ENCODE measurements at regions not wholly inside any gene's neighbourhood (a gene's known extent, or its start where the extent isn't known, plus 50 kb on each side); places are given as distances from the start of the nearest gene placed in this dataset.

DNA sequence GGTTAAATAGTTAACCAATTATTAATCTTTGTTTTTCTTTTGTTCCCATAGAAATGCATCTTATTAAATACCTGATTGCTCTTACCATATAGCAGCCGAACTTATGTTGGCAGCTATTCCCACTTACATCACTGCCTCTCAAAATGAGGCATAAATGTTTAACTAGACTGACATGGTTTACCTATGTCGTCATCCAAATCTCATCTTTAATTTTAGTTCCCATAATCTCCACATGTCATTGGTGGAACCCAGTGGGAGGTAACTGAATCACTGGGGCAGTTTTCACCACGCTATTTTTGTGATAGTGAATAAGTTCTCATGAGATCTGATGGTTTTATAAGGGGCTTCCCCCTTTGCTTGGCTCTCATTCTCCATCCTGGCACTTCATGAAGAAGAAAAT is 499.2 kb upstream of the ATP2B1 start:
- intact Hi-C loops (cut with DNase I; ENCODE audit: low total_unique reads) (no loop called here), in situ Hi-C loops (cut with MboI; ENCODE audit: low pct_ligation_motif_present in 1 of 4, low pct_unique_long_range_greater_than_20kb in 1 of 4, low sequenced_read_pairs in 3 of 4) (no loop called here)
- H3K9me3 ChIP-seq = peaks cover 0 to 5% of the 10 kb centered on the region in 2 donors
- no peaks in the 10 kb centered on the region for H3K36me3 ChIP-seq
- TF ChIP-seq POLR2A (IDR thresholded peaks at IDR 0.05) = no peak
- no peak for TF ChIP-seq EP300 (IDR thresholded peaks at IDR 0.05; ENCODE audit: low read depth)
- TF ChIP-seq, protein P1, sequence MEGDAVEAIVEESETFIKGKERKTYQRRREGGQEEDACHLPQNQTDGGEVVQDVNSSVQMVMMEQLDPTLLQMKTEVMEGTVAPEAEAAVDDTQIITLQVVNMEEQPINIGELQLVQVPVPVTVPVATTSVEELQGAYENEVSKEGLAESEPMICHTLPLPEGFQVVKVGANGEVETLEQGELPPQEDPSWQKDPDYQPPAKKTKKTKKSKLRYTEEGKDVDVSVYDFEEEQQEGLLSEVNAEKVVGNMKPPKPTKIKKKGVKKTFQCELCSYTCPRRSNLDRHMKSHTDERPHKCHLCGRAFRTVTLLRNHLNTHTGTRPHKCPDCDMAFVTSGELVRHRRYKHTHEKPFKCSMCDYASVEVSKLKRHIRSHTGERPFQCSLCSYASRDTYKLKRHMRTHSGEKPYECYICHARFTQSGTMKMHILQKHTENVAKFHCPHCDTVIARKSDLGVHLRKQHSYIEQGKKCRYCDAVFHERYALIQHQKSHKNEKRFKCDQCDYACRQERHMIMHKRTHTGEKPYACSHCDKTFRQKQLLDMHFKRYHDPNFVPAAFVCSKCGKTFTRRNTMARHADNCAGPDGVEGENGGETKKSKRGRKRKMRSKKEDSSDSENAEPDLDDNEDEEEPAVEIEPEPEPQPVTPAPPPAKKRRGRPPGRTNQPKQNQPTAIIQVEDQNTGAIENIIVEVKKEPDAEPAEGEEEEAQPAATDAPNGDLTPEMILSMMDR (IDR thresholded peaks at IDR 0.05) = no peak
- TF ChIP-seq POLR2AphosphoS5 (IDR thresholded peaks at IDR 0.05) = no peak
- DNase-seq = no peak
- H3K4me1 ChIP-seq = no peaks in the 10 kb centered on the region
- no peak overlapping the region for H3K4me3 ChIP-seq
- WGBS, 2 donors (ENCODE audit: low coverage in 1 of 2) = 82 to 84% methylated on average over 3 of the region's 3 CpGs
- no peaks in the 10 kb centered on the region for H3K27me3 ChIP-seq
- no peak overlapping the region for H3K27ac ChIP-seq

DNA sequence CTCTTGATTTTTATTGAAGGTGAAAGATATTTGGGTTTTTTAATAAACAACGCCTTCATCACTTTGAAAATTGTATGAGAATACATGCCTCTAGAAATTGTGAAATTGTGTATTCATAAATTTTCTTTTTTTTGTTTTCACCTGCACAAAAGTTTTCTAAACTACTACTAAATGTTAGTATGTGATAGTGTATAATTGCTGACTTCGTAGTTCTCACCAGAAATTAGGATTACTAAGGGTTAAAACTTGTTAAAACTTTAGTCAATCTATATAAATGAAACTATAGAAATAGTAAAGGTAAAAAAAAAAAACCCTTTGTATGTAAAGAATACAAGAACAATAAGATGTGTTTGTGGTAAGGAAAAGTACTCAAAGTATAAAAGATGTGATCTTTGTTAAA is 496.5 kb upstream of the ATP2B1 start:
- in situ Hi-C loops (cut with MboI; ENCODE audit: low pct_ligation_motif_present in 1 of 4, low pct_unique_long_range_greater_than_20kb in 1 of 4, low sequenced_read_pairs in 3 of 4) (no loop called here), intact Hi-C loops (cut with DNase I; ENCODE audit: low total_unique reads) (no loop called here)
- 85 to 89% methylated on average over 2 of the region's 2 CpGs for WGBS, 2 donors (ENCODE audit: low coverage in 1 of 2)
- Histone ChIP-seq H3K36me3 (no peaks in the 10 kb centered on the region), H3K27me3 (no peaks in the 10 kb centered on the region), H3K27ac (no peak overlapping the region), H3K9me3 (peaks cover 0 to 5% of the 10 kb centered on the region in 2 donors), H3K4me1 (no peaks in the 10 kb centered on the region), H3K4me3 (no peak overlapping the region)
- TF ChIP-seq POLR2A (IDR thresholded peaks at IDR 0.05) = no peak
- TF ChIP-seq EP300 (IDR thresholded peaks at IDR 0.05; ENCODE audit: low read depth) = no peak
- TF ChIP-seq, protein P1 (IDR thresholded peaks at IDR 0.05) = no peak
- no peak for TF ChIP-seq POLR2AphosphoS5 (IDR thresholded peaks at IDR 0.05)
- DNase-seq = no peak

DNA sequence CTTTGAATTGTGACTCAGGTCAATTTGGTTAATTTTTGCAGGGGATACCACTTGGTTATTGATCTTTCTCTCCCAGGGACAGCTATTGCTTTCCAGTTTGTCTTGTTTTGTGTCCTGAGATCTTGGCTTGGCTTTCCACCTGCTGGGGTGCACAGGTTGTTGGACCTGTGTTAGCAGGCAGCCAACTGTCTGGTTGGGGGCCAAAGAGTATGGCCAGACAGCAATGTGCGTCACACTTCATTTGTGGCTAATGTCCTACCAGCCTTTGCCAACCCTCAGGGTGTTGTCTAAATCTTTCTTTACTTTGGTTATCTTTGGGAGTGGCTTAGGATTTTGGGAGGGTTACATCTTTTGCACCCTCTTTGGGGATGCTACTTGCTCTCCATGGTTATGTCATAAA is 494.9 kb upstream of the ATP2B1 start:
- H3K27ac ChIP-seq = no peak overlapping the region
- H3K36me3 ChIP-seq = no peaks in the 10 kb centered on the region
- in situ Hi-C loops (cut with MboI; ENCODE audit: low pct_ligation_motif_present in 1 of 4, low pct_unique_long_range_greater_than_20kb in 1 of 4, low sequenced_read_pairs in 3 of 4) (no loop called here), intact Hi-C loops (cut with DNase I; ENCODE audit: low total_unique reads) (no loop called here)
- H3K4me3 ChIP-seq = no peak overlapping the region
- H3K27me3 ChIP-seq = no peaks in the 10 kb centered on the region
- no peaks in the 10 kb centered on the region for H3K9me3 ChIP-seq
- DNase-seq = no peak
- TF ChIP-seq, protein P1 (IDR thresholded peaks at IDR 0.05) = no peak
- TF ChIP-seq POLR2AphosphoS5 (IDR thresholded peaks at IDR 0.05) = no peak
- no peak for TF ChIP-seq EP300 (IDR thresholded peaks at IDR 0.05; ENCODE audit: low read depth)
- TF ChIP-seq POLR2A (IDR thresholded peaks at IDR 0.05) = no peak
- 100% methylated on average over 1 of the region's 1 CpG; no CpG with 5 or more reads in 1 of the 2 donors for WGBS, 2 donors (ENCODE audit: low coverage in 1 of 2)
- no peaks in the 10 kb centered on the region for H3K4me1 ChIP-seq

DNA sequence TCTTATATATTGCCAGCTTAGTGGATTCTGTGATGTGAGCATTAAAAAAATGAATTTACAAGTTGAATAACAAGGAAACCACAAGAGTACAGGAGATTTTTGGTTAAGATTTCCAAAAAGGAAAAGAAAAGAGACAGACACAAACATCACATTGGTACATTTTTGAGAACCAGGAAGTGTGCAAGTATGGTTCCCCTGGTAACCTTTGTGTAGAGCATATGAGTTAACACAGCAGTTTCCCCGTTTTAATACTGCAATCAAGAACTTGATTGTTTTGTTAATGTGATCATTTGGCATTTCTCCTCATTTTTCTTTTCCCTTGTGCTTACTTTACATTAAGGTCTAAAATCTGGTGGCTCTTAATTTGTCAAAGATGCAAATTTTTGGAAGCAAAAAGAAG is 490.4 kb upstream of the ATP2B1 start:
- in situ Hi-C loops (cut with MboI; ENCODE audit: low pct_ligation_motif_present in 1 of 4, low pct_unique_long_range_greater_than_20kb in 1 of 4, low sequenced_read_pairs in 3 of 4) = no loop called here
- H3K27me3 ChIP-seq = no peaks in the 10 kb centered on the region
- H3K9me3 ChIP-seq = no peaks in the 10 kb centered on the region
- intact Hi-C loops (cut with DNase I; ENCODE audit: low total_unique reads) = no loop called here
- H3K4me3 ChIP-seq = no peak overlapping the region
- no peaks in the 10 kb centered on the region for H3K36me3 ChIP-seq
- H3K4me1 ChIP-seq = no peaks in the 10 kb centered on the region
- no peak for DNase-seq
- H3K27ac ChIP-seq = no peak overlapping the region
- no peak for TF ChIP-seq POLR2AphosphoS5 (IDR thresholded peaks at IDR 0.05)
- TF ChIP-seq POLR2A (IDR thresholded peaks at IDR 0.05) = no peak
- TF ChIP-seq EP300 (IDR thresholded peaks at IDR 0.05; ENCODE audit: low read depth) = no peak
- TF ChIP-seq, protein P1 (IDR thresholded peaks at IDR 0.05) = no peak
- WGBS, 2 donors (ENCODE audit: low coverage in 1 of 2) = 33% methylated on average over 1 of the region's 1 CpG; no CpG with 5 or more reads in 1 of the 2 donors

All from transverse colon (tissue), 4 donors.